C4-2B (cell line): ENCODE measurements at regions not wholly inside any gene's neighbourhood (a gene's known extent, or its start where the extent isn't known, plus 50 kb on each side); places are given as distances from the start of the nearest gene placed in this dataset.
"Not testable (repeated sequence)": the region's sequence is repeated elsewhere in the genome, so short reads cannot be mapped to it uniquely, and the experiment has no call there.

Experiments used
- CTCF ChIP-seq: fragments of 450-650 bp; conservative IDR thresholded peaks from 2 replicates; pipeline ENCODE4 v1.5.1; 2017; ENCODE audit warnings: mild to moderate bottlenecking
- ZFX ChIP-seq: fragments of 450-650 bp; IDR thresholded peaks from 2 replicates; pipeline ENCODE4 v1.6.1; 2017

- TF ChIP-seq CTCF, ZFX: not testable (repeated sequence)
Measured at GRCh38 chr5:62250919-62251318, 55.1 kb upstream of the KIF2A start.
